Astrocyte (in vitro differentiated cells and primary cell): ENCODE measurements at regions not wholly inside any gene's neighbourhood (a gene's known extent, or its start where the extent isn't known, plus 50 kb on each side); places are given as distances from the start of the nearest gene placed in this dataset.
A peak's percentile ranks its signal among the peaks of the same experiment; 100 is the strongest.

Source experiments
- DNase-seq: peaks from one replicate; pipeline ENCODE4 v3.0.0-alpha.2; 2010; ENCODE audit warnings: low read depth
- FAIRE-seq: peaks from 2 replicates; lab custom pipeline; 2011; peaks lifted over from hg19 to GRCh38; lab: Jason Lieb, UNC
- H2AFZ ChIP-seq: 2 replicates; pipeline ENCODE4 v1.6.0; 2012; ENCODE audit warnings: low read depth, low read length, inconsistent platforms
- H3K27ac ChIP-seq: 2 replicates; pipeline ENCODE4 v1.5.1; 2011; ENCODE audit warnings: low read depth, low read length, inconsistent platforms
- H3K27me3 ChIP-seq: 2 replicates; pipeline ENCODE4 v1.6.0; 2011; ENCODE audit warnings: low read length, inconsistent platforms; ENCODE audit not compliant: insufficient read depth
- H3K36me3 ChIP-seq: 2 replicates; pipeline ENCODE4 v1.5.1; 2011; ENCODE audit warnings: low read length, inconsistent platforms; ENCODE audit not compliant: insufficient read depth
- H3K4me1 ChIP-seq: 2 replicates; pipeline ENCODE4 v1.5.1; 2011; ENCODE audit warnings: low read length, inconsistent platforms; ENCODE audit not compliant: insufficient read depth
- H3K4me2 ChIP-seq: 2 replicates; pipeline ENCODE4 v1.6.0; 2012; ENCODE audit warnings: low read length, inconsistent platforms
- H3K4me3 ChIP-seq: 2 replicates; pipeline ENCODE4 v1.5.1; 2011; ENCODE audit warnings: low read depth, mild to moderate bottlenecking, low read length, inconsistent platforms; ENCODE audit not compliant: insufficient read depth
- H3K79me2 ChIP-seq: 2 replicates; pipeline ENCODE4 v1.6.0; 2012; ENCODE audit warnings: mild to moderate bottlenecking, low read length, inconsistent platforms; ENCODE audit not compliant: insufficient read depth
- H3K9ac ChIP-seq: 2 replicates; pipeline ENCODE4 v1.6.0; 2012; ENCODE audit warnings: mild to moderate bottlenecking, low read length, inconsistent platforms
- H3K9me3 ChIP-seq: 2 replicates; pipeline ENCODE4 v1.5.1; 2012; ENCODE audit warnings: low read depth, mild to moderate bottlenecking, low read length, inconsistent platforms; ENCODE audit not compliant: insufficient read depth
- H4K20me1 ChIP-seq: 2 replicates; pipeline ENCODE4 v1.6.0; 2012; ENCODE audit warnings: low read length, inconsistent platforms; ENCODE audit not compliant: insufficient read depth
- H3K27ac Mint-ChIP-seq: one replicate; pipeline ENCODE4 v1.8.0; 2021; ENCODE audit warnings: mild to moderate bottlenecking, mixed read lengths; ENCODE audit not compliant: unreplicated experiment
- H3K27me3 Mint-ChIP-seq: one replicate; pipeline ENCODE4 v1.8.0; 2021; ENCODE audit warnings: low read depth, mixed read lengths; ENCODE audit not compliant: unreplicated experiment
- H3K36me3 Mint-ChIP-seq: one replicate; pipeline ENCODE4 v1.8.0; 2021; ENCODE audit warnings: low read depth, mixed read lengths; ENCODE audit not compliant: unreplicated experiment
- H3K4me1 Mint-ChIP-seq: one replicate; pipeline ENCODE4 v1.8.0; 2021; ENCODE audit warnings: low read depth, mixed read lengths; ENCODE audit not compliant: unreplicated experiment
- H3K4me3 Mint-ChIP-seq: one replicate; pipeline ENCODE4 v1.8.0; 2021; ENCODE audit warnings: mild to moderate bottlenecking, moderate library complexity, mixed read lengths; ENCODE audit not compliant: unreplicated experiment
- H3K9me3 Mint-ChIP-seq: one replicate; pipeline ENCODE4 v1.8.0; 2021; ENCODE audit warnings: mild to moderate bottlenecking, mixed read lengths; ENCODE audit not compliant: unreplicated experiment
- CTCF ChIP-seq: IDR thresholded peaks from 2 replicates; pipeline ENCODE4 v1.5.1; 2011; ENCODE audit warnings: low read depth, mild to moderate bottlenecking, inconsistent platforms, low read length, moderate library complexity; ENCODE audit not compliant: insufficient read depth
- EZH2 ChIP-seq: IDR thresholded peaks from 2 replicates; pipeline ENCODE4 v1.6.1; 2012; ENCODE audit warnings: mild to moderate bottlenecking, low read length, inconsistent platforms; ENCODE audit not compliant: insufficient read depth

- peak overlapping the region; percentile 23 for H2AFZ ChIP-seq
- H3K27ac ChIP-seq = no peak overlapping the region
- no peak for FAIRE-seq
- Mint-ChIP-seq H3K27me3 (no peaks in the 10 kb centered on the region), H3K27ac (peak overlapping the region; percentile 10), H3K4me1 (peaks cover 2% of the 10 kb centered on the region), H3K4me3 (no peak overlapping the region), H3K36me3 (no peaks in the 10 kb centered on the region), H3K9me3 (peaks cover 10% of the 10 kb centered on the region)
- H3K4me3 ChIP-seq = no peak overlapping the region
- no peak for DNase-seq
- no peak for TF ChIP-seq CTCF
- no peak for TF ChIP-seq EZH2
- no peak overlapping the region for H3K9ac ChIP-seq
- H3K4me2 ChIP-seq = no peak overlapping the region
- H4K20me1 ChIP-seq = no peaks in the 10 kb centered on the region
- H3K4me1 ChIP-seq = no peaks in the 10 kb centered on the region
- no peaks in the 10 kb centered on the region for H3K9me3 ChIP-seq
- H3K79me2 ChIP-seq = no peaks in the 10 kb centered on the region
- no peaks in the 10 kb centered on the region for H3K27me3 ChIP-seq
- no peaks in the 10 kb centered on the region for H3K36me3 ChIP-seq
Observed at GRCh38 chr9:13665418-13666066, 386.1 kb upstream of the MPDZ start.

- FAIRE-seq (no peak), DNase-seq (no peak)
- Histone ChIP-seq H3K4me1 (no peaks in the 10 kb centered on the region), H3K9me3 (no peaks in the 10 kb centered on the region), H3K4me2 (no peak overlapping the region), H3K27me3 (no peaks in the 10 kb centered on the region), H4K20me1 (no peaks in the 10 kb centered on the region), H3K27ac (no peak overlapping the region), H3K4me3 (no peak overlapping the region), H3K36me3 (no peaks in the 10 kb centered on the region), H3K79me2 (no peaks in the 10 kb centered on the region), H2AFZ (no peak overlapping the region), H3K9ac (no peak overlapping the region)
- Mint-ChIP-seq H3K36me3 (no peaks in the 10 kb centered on the region), H3K4me1 (peaks cover 2% of the 10 kb centered on the region), H3K4me3 (no peak overlapping the region), H3K27ac (no peak overlapping the region), H3K9me3 (peaks cover 5% of the 10 kb centered on the region), H3K27me3 (no peaks in the 10 kb centered on the region)
- TF ChIP-seq CTCF = no peak
- TF ChIP-seq EZH2 = no peak
Observed at GRCh38 chr9:13661014-13661413, 381.5 kb upstream of the MPDZ start.

- H3K4me2 ChIP-seq = no peak overlapping the region
- H2AFZ ChIP-seq = no peak overlapping the region
- H3K27ac ChIP-seq = no peak overlapping the region
- no peak for FAIRE-seq
- H3K9ac ChIP-seq = no peak overlapping the region
- DNase-seq = no peak
- Mint-ChIP-seq H3K9me3 (no peaks in the 10 kb centered on the region), H3K4me3 (no peak overlapping the region), H3K36me3 (no peaks in the 10 kb centered on the region), H3K27me3 (no peaks in the 10 kb centered on the region), H3K4me1 (no peaks in the 10 kb centered on the region), H3K27ac (no peak overlapping the region)
- H3K4me1 ChIP-seq = no peaks in the 10 kb centered on the region
- no peaks in the 10 kb centered on the region for H3K27me3 ChIP-seq
- H3K36me3 ChIP-seq = no peaks in the 10 kb centered on the region
- no peaks in the 10 kb centered on the region for H3K79me2 ChIP-seq
- no peak overlapping the region for H3K4me3 ChIP-seq
- no peaks in the 10 kb centered on the region for H3K9me3 ChIP-seq
- TF ChIP-seq EZH2 (no peak), CTCF (no peak)
- no peaks in the 10 kb centered on the region for H4K20me1 ChIP-seq
Observed at GRCh38 chr9:13651969-13652663, 372.6 kb upstream of the MPDZ start.
